ENCODE measurements at regions not wholly inside any gene's neighbourhood (a gene's known extent, or its start where the extent isn't known, plus 50 kb on each side); places are given as distances from the start of the nearest gene placed in this dataset.

DNA sequence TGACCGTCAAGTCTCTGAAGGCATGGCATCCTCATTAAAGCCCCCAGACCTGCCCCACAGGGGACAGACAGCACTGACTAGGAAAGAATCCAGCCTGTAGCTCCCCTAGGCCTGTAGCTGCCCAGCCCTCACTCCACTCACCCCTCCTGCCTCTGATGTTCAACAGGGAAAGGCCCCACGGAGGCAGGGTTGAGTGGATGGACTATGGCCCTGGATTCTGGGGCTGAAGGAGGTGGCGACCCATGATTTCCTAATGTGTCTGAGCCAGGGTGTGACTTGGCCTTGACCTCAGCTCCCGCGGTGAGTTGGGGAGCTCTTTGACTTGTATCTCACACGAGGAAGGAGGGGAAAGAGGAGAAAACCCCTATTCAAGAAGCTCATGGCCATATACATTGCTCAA is 238.5 kb upstream of the CSF3R start:
- H3K36me3 ChIP-seq, result no peaks in the 10 kb centered on the region
- intact Hi-C loops (cut with DNase I), result no loop called here
- TF ChIP-seq, protein P1, sequence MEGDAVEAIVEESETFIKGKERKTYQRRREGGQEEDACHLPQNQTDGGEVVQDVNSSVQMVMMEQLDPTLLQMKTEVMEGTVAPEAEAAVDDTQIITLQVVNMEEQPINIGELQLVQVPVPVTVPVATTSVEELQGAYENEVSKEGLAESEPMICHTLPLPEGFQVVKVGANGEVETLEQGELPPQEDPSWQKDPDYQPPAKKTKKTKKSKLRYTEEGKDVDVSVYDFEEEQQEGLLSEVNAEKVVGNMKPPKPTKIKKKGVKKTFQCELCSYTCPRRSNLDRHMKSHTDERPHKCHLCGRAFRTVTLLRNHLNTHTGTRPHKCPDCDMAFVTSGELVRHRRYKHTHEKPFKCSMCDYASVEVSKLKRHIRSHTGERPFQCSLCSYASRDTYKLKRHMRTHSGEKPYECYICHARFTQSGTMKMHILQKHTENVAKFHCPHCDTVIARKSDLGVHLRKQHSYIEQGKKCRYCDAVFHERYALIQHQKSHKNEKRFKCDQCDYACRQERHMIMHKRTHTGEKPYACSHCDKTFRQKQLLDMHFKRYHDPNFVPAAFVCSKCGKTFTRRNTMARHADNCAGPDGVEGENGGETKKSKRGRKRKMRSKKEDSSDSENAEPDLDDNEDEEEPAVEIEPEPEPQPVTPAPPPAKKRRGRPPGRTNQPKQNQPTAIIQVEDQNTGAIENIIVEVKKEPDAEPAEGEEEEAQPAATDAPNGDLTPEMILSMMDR (IDR thresholded peaks at IDR 0.05), result no peak
- H3K4me1 ChIP-seq, result no peaks in the 10 kb centered on the region
- no peaks in the 10 kb centered on the region for H3K9me3 ChIP-seq
- no peak overlapping the region for H3K9ac ChIP-seq (ENCODE audit: low read depth in 2 of 2, low read length in 2 of 2)
- H3K4me3 ChIP-seq, result no peak overlapping the region
- no peak overlapping the region for H3K27ac ChIP-seq
- H3K27me3 ChIP-seq, result peaks cover 3% of the 10 kb centered on the region
- no peak for DNase-seq

DNA sequence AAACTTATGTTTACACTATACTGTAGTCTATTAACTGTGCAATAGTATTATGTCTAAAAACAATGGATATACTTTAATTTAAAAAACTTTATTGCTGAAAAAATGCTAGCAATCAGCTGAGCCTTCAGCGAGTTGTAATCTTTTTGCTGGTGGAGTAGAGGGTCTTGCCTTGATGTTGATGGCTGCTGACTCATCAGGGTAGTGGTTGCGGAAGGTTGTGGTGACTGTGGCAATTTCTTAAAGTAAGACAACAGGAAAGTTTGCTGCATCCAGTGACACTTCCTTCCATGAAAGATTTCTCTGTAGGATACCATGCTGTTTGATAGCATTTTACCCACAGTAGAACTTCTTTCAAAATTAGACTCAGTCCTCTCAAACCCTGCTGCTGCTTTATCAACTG is 234.7 kb upstream of the CSF3R start:
- Histone ChIP-seq H3K4me3 (no peak overlapping the region), H3K36me3 (no peaks in the 10 kb centered on the region), H3K4me1 (no peaks in the 10 kb centered on the region), H3K27me3 (no peaks in the 10 kb centered on the region), H3K27ac (no peak overlapping the region), H3K9me3 (no peaks in the 10 kb centered on the region), H3K9ac (ENCODE audit: low read depth in 2 of 2, low read length in 2 of 2) (no peak overlapping the region)
- no peak for DNase-seq
- intact Hi-C loops (cut with DNase I), result no loop called here
- TF ChIP-seq, protein P1 (IDR thresholded peaks at IDR 0.05), result no peak

- Histone ChIP-seq H3K9ac (ENCODE audit: low read depth in 2 of 2, low read length in 2 of 2) (no peak overlapping the region), H3K9me3 (no peaks in the 10 kb centered on the region), H3K4me1 (no peaks in the 10 kb centered on the region), H3K27ac (no peak overlapping the region), H3K36me3 (no peaks in the 10 kb centered on the region), H3K4me3 (no peak overlapping the region), H3K27me3 (no peaks in the 10 kb centered on the region)
- DNase-seq, result no peak
- TF ChIP-seq, protein P1 (IDR thresholded peaks at IDR 0.05), result no peak
- intact Hi-C loops (cut with DNase I), result no loop called here
Observed at GRCh38 chr1:36715797-36716196, 233.1 kb upstream of the CSF3R start.

- DNase-seq, result no peak
- intact Hi-C loops (cut with DNase I), result no loop called here
- TF ChIP-seq, protein P1 (IDR thresholded peaks at IDR 0.05), result no peak
- Histone ChIP-seq H3K4me3 (no peak overlapping the region), H3K27me3 (no peaks in the 10 kb centered on the region), H3K27ac (no peak overlapping the region), H3K9ac (ENCODE audit: low read depth in 2 of 2, low read length in 2 of 2) (no peak overlapping the region), H3K4me1 (no peaks in the 10 kb centered on the region), H3K9me3 (no peaks in the 10 kb centered on the region), H3K36me3 (no peaks in the 10 kb centered on the region)
Observed at GRCh38 chr1:36714301-36714700, 231.6 kb upstream of the CSF3R start.

GRCh38 chr1:36711480-36711879 is 228.8 kb upstream of the CSF3R start:
- Histone ChIP-seq H3K27me3 (no peaks in the 10 kb centered on the region), H3K4me1 (no peaks in the 10 kb centered on the region), H3K9me3 (no peaks in the 10 kb centered on the region), H3K27ac (no peak overlapping the region), H3K4me3 (no peak overlapping the region), H3K9ac (ENCODE audit: low read depth in 2 of 2, low read length in 2 of 2) (no peak overlapping the region), H3K36me3 (no peaks in the 10 kb centered on the region)
- TF ChIP-seq, protein P1 (IDR thresholded peaks at IDR 0.05), result no peak
- intact Hi-C loops (cut with DNase I), result no loop called here
- no peak for DNase-seq

DNA sequence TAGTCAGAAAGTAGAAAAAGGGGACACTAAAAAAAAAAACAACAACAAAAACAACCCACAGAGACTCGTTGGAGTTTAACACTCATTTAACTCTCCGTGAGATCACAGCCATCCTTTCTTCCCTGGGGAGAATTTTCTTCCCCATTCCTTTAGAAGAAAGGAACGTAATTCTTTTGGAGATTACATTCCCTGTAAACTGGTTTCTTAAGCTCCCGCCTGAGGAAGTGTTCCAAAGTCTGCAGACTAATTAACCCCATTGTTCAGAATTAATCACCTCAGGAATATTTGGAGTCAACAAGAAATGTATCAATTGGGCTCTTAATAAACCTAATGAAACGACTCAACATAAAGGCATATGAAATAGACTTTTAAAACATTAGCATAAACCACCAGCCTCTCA is 228.2 kb upstream of the CSF3R start:
- H3K27me3 ChIP-seq, result no peaks in the 10 kb centered on the region
- TF ChIP-seq, protein P1 (IDR thresholded peaks at IDR 0.05), result no peak

More for the DNA sequence above, 228.2 kb upstream of the CSF3R start:
- H3K36me3 ChIP-seq, result no peaks in the 10 kb centered on the region
- no peaks in the 10 kb centered on the region for H3K4me1 ChIP-seq
- H3K9me3 ChIP-seq, result no peaks in the 10 kb centered on the region
- no peak overlapping the region for H3K4me3 ChIP-seq
- intact Hi-C loops (cut with DNase I), result no loop called here
- H3K9ac ChIP-seq (ENCODE audit: low read depth in 2 of 2, low read length in 2 of 2), result no peak overlapping the region
- DNase-seq, result no peak
- no peak overlapping the region for H3K27ac ChIP-seq

Data from colonic mucosa (tissue), 4 donors.